Osteoblast (primary cell): ENCODE measurements at regions not wholly inside any gene's neighbourhood (a gene's known extent, or its start where the extent isn't known, plus 50 kb on each side); places are given as distances from the start of the nearest gene placed in this dataset.

Experiments
- DNase-seq: peaks from one replicate; pipeline ENCODE4 v3.0.0; 2011; ENCODE audit warnings: low spot score, mixed read lengths; ENCODE audit not compliant: insufficient read length; ENCODE audit errors: missing footprints
- H2AFZ ChIP-seq: 2 replicates; pipeline ENCODE4 v1.6.0; 2011; ENCODE audit warnings: mild to moderate bottlenecking, low read length
- H3K27ac ChIP-seq: 2 replicates; pipeline ENCODE4 v1.5.1; 2011; ENCODE audit warnings: mild to moderate bottlenecking, low read depth, low read length, moderate library complexity
- H3K27me3 ChIP-seq: 2 replicates; pipeline ENCODE4 v1.6.0; 2012; ENCODE audit warnings: mild to moderate bottlenecking, control low read depth, inconsistent platforms, low read length, moderate library complexity; ENCODE audit not compliant: insufficient read depth
- H3K36me3 ChIP-seq: 2 replicates; pipeline ENCODE4 v1.5.1; 2011; ENCODE audit warnings: mild to moderate bottlenecking, low read length, control low read depth, moderate library complexity; ENCODE audit not compliant: insufficient read depth
- H3K4me1 ChIP-seq: 2 replicates; pipeline ENCODE4 v1.5.1; 2011; ENCODE audit warnings: mild to moderate bottlenecking, low read length, control low read depth, moderate library complexity; ENCODE audit not compliant: insufficient read depth
- H3K4me2 ChIP-seq: 2 replicates; pipeline ENCODE4 v1.6.0; 2011; ENCODE audit warnings: mild to moderate bottlenecking, low read length; ENCODE audit not compliant: insufficient read depth
- H3K4me3 ChIP-seq: fragments of 200-600 bp; sonication (generic); 3 replicates; pipeline ENCODE4 v1.5.1; 2012; ENCODE audit warnings: mild to moderate bottlenecking, low read length, inconsistent platforms; ENCODE audit not compliant: insufficient read depth
- H3K79me2 ChIP-seq: 2 replicates; pipeline ENCODE4 v1.6.0; 2012; ENCODE audit warnings: mild to moderate bottlenecking, low read length, control low read depth, inconsistent platforms; ENCODE audit not compliant: insufficient read depth
- H3K9me3 ChIP-seq: 2 replicates; pipeline ENCODE4 v1.5.1; 2011; ENCODE audit warnings: low read depth, low read length, control low read depth
- H4K20me1 ChIP-seq: 2 replicates; pipeline ENCODE4 v1.6.0; 2012; ENCODE audit warnings: mild to moderate bottlenecking, low read length, control low read depth; ENCODE audit not compliant: insufficient read depth
- TF ChIP-seq, protein P1 (sequence below): IDR thresholded peaks from 2 replicates; pipeline ENCODE4 v1.5.1; 2011; ENCODE audit warnings: mild to moderate bottlenecking, low read depth, low read length, moderate library complexity; ENCODE audit errors: extremely low read depth

DNA sequence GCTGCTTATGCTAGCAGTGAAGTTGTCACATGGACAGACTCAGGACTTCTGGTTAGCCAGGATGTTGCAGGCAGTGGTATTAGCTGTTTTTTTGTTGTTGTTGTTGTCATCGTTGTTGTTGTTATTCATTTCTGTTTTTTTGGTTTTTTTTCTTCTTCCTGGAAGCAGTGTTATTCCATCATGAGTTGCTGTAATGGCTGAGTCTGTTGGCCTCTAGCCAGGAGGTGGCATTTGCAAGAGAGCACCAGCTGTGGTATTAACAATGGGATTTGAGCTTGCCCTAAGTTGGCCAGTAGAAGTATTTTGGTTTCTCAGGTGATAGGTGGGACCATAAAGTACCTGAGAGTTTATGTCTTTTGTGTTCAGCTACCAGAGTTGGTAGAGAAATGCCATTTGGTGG, 561.1 kb downstream of the KCTD16 start:
- no peak overlapping the region for H2AFZ ChIP-seq
- H3K4me2 ChIP-seq, result no peak overlapping the region
- H3K36me3 ChIP-seq, result no peaks in the 10 kb centered on the region
- H3K9me3 ChIP-seq, result peaks cover 2% of the 10 kb centered on the region
- DNase-seq, result no peak
- TF ChIP-seq, protein P1, sequence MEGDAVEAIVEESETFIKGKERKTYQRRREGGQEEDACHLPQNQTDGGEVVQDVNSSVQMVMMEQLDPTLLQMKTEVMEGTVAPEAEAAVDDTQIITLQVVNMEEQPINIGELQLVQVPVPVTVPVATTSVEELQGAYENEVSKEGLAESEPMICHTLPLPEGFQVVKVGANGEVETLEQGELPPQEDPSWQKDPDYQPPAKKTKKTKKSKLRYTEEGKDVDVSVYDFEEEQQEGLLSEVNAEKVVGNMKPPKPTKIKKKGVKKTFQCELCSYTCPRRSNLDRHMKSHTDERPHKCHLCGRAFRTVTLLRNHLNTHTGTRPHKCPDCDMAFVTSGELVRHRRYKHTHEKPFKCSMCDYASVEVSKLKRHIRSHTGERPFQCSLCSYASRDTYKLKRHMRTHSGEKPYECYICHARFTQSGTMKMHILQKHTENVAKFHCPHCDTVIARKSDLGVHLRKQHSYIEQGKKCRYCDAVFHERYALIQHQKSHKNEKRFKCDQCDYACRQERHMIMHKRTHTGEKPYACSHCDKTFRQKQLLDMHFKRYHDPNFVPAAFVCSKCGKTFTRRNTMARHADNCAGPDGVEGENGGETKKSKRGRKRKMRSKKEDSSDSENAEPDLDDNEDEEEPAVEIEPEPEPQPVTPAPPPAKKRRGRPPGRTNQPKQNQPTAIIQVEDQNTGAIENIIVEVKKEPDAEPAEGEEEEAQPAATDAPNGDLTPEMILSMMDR, result no peak
- H3K27ac ChIP-seq, result no peak overlapping the region
- H4K20me1 ChIP-seq, result no peaks in the 10 kb centered on the region
- no peaks in the 10 kb centered on the region for H3K27me3 ChIP-seq
- no peak overlapping the region for H3K4me3 ChIP-seq
- H3K79me2 ChIP-seq, result no peaks in the 10 kb centered on the region
- H3K4me1 ChIP-seq, result no peaks in the 10 kb centered on the region

DNA sequence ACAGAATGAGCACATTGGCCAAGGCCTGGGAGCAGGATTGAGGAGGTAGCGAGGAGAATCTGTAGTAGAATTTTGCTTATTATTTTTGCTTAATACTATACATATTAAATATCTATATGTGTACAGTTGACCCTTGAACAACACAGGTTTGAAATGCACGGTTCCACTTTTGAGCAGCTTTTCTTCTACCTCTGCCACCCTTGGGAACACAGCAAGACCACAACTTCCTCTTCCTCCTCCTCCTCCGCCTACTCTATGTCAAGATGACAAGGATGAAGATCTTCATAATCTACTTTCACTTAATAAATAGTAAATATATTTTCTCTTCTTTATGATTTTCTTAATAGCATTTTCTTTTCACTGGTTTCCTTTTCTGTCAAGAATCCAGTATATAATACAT, 541.4 kb downstream of the KCTD16 start:
- H3K79me2 ChIP-seq, result no peaks in the 10 kb centered on the region
- no peak overlapping the region for H3K27ac ChIP-seq
- H3K4me2 ChIP-seq, result no peak overlapping the region
- no peak overlapping the region for H3K4me3 ChIP-seq
- TF ChIP-seq, protein P1, result no peak
- H3K9me3 ChIP-seq, result no peaks in the 10 kb centered on the region
- H4K20me1 ChIP-seq, result no peaks in the 10 kb centered on the region
- no peaks in the 10 kb centered on the region for H3K4me1 ChIP-seq
- DNase-seq, result no peak
- no peaks in the 10 kb centered on the region for H3K36me3 ChIP-seq
- H2AFZ ChIP-seq, result no peak overlapping the region
- no peaks in the 10 kb centered on the region for H3K27me3 ChIP-seq

- H3K36me3 ChIP-seq, result no peaks in the 10 kb centered on the region
- H3K9me3 ChIP-seq, result no peaks in the 10 kb centered on the region
- no peak for DNase-seq
- H3K79me2 ChIP-seq, result no peaks in the 10 kb centered on the region
- TF ChIP-seq, protein P1, result no peak
- no peak overlapping the region for H3K27ac ChIP-seq
- no peak overlapping the region for H3K4me3 ChIP-seq
- no peak overlapping the region for H2AFZ ChIP-seq
- no peaks in the 10 kb centered on the region for H3K27me3 ChIP-seq
- no peaks in the 10 kb centered on the region for H3K4me1 ChIP-seq
- no peaks in the 10 kb centered on the region for H4K20me1 ChIP-seq
- no peak overlapping the region for H3K4me2 ChIP-seq
Measured at GRCh38 chr5:144711172-144711571, 540.5 kb downstream of the KCTD16 start.

- H3K27ac ChIP-seq, result no peak overlapping the region
- H3K9me3 ChIP-seq, result no peaks in the 10 kb centered on the region
- no peak for DNase-seq
- no peaks in the 10 kb centered on the region for H3K36me3 ChIP-seq
- H2AFZ ChIP-seq, result no peak overlapping the region
- H3K79me2 ChIP-seq, result no peaks in the 10 kb centered on the region
- no peak overlapping the region for H3K4me3 ChIP-seq
- TF ChIP-seq, protein P1, result no peak
- H3K4me1 ChIP-seq, result no peaks in the 10 kb centered on the region
- H4K20me1 ChIP-seq, result no peaks in the 10 kb centered on the region
- no peak overlapping the region for H3K4me2 ChIP-seq
- no peaks in the 10 kb centered on the region for H3K27me3 ChIP-seq
Measured at GRCh38 chr5:144710637-144711036, 540.0 kb downstream of the KCTD16 start.
